Cardiac muscle cell (in vitro differentiated cells and primary cell): ENCODE measurements at regions not wholly inside any gene's neighbourhood (a gene's known extent, or its start where the extent isn't known, plus 50 kb on each side); places are given as distances from the start of the nearest gene placed in this dataset.
"Not testable (repeated sequence)": the region's sequence is repeated elsewhere in the genome, so short reads cannot be mapped to it uniquely, and the experiment has no call there.

Experiments
- DNase-seq, 2 donors: peaks; one replicate each; pipeline versions ENCODE4 v3.0.0 to v3.0.0-alpha.2; 2010 to 2017; ENCODE audit warnings: low read depth in 1 of 2, low spot score in 1 of 2
- H3K27ac ChIP-seq: fragments of 200-600 bp; sonication (generic); 2 replicates; pipeline ENCODE4 v1.5.1; 2016
- H3K27me3 ChIP-seq: fragments of 200-600 bp; sonication (generic); 2 replicates; pipeline ENCODE4 v1.6.0; 2016; ENCODE audit warnings: control low read depth
- H3K36me3 ChIP-seq: fragments of 200-600 bp; sonication (generic); 2 replicates; pipeline ENCODE4 v1.5.1; 2016; ENCODE audit warnings: control low read depth
- H3K4me1 ChIP-seq: fragments of 200-600 bp; sonication (generic); 2 replicates; pipeline ENCODE4 v1.8.1; 2017; ENCODE audit warnings: low read depth, mild to moderate bottlenecking, mixed run types
- H3K4me3 ChIP-seq: fragments of 200-600 bp; sonication (generic); 2 replicates; pipeline ENCODE4 v1.5.1; 2016; ENCODE audit warnings: mild to moderate bottlenecking
- H3K9me3 ChIP-seq: fragments of 200-600 bp; sonication (generic); 2 replicates; pipeline ENCODE4 v1.5.1; 2017; ENCODE audit warnings: low read depth, mild to moderate bottlenecking, control low read depth
- CTCF ChIP-seq: IDR thresholded peaks from 2 replicates; pipeline ENCODE4 v1.5.1; 2012; ENCODE audit warnings: low read depth, mild to moderate bottlenecking, low read length

DNA sequence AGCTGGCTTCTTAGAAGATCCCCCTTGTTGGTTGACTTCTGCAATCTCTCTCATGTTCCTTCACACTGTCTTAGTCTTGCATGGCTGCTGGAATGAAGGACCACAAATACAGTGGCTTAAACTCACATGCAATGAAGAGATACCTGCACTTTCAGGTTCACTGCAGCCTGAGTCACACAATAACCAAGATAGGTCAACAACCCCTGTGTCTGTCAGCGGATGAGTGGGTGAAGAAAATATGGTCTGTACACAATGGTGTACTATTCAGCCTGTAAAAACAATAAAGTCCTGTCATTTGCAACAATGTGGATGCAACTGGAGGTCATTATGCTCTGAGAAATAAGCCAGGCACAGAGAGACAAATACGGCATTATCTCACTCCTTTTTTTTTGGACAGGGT, 373.8 kb upstream of the AMELY start:
- no peak for TF ChIP-seq CTCF
- Histone ChIP-seq H3K36me3 (no peaks in the 10 kb centered on the region), H3K4me3 (no peak overlapping the region), H3K27ac (no peak overlapping the region), H3K27me3 (no peaks in the 10 kb centered on the region), H3K4me1 (no peaks in the 10 kb centered on the region), H3K9me3 (no peaks in the 10 kb centered on the region)
- DNase-seq: no peak

GRCh38 chrY:7283001-7283400, 371.4 kb upstream of the AMELY start:
- TF ChIP-seq CTCF: no peak
- no peaks in the 10 kb centered on the region for H3K36me3 ChIP-seq
- no peak for DNase-seq
- no peaks in the 10 kb centered on the region for H3K9me3 ChIP-seq
- no peaks in the 10 kb centered on the region for H3K27me3 ChIP-seq
- no peaks in the 10 kb centered on the region for H3K4me1 ChIP-seq
- H3K27ac ChIP-seq: no peak overlapping the region
- H3K4me3 ChIP-seq: no peak overlapping the region

GRCh38 chrY:7280151-7280740, 368.7 kb upstream of the AMELY start:
- not testable (repeated sequence) for H3K36me3 ChIP-seq, H3K27ac ChIP-seq, H3K27me3 ChIP-seq, H3K4me3 ChIP-seq, H3K4me1 ChIP-seq, H3K9me3 ChIP-seq, DNase-seq

DNA sequence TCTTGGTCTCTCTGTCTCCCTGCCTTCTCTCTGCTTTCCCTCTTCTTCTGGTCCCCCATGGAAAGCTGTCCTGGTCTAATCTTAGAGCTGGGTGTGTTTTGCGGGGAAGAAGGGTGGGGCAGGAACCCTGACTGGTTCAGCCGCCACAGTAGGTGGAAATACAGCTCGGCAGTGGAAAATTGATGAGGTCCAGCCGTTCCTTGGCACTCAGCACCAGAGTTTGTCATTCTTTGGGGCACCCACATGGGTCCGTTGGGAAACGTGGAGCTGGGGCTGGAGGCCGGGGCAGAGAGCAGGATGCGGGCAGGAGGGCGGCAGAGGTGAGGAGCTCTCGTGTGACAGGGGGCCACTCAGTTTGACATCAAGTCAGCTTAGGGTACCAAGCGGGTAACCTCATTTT, 364.2 kb upstream of the AMELY start:
- Histone ChIP-seq H3K27me3 (no peaks in the 10 kb centered on the region), H3K27ac (no peak overlapping the region), H3K4me3 (no peak overlapping the region), H3K36me3 (no peaks in the 10 kb centered on the region), H3K9me3 (no peaks in the 10 kb centered on the region), H3K4me1 (no peaks in the 10 kb centered on the region)
- DNase-seq: no peak
- TF ChIP-seq CTCF: no peak

DNA sequence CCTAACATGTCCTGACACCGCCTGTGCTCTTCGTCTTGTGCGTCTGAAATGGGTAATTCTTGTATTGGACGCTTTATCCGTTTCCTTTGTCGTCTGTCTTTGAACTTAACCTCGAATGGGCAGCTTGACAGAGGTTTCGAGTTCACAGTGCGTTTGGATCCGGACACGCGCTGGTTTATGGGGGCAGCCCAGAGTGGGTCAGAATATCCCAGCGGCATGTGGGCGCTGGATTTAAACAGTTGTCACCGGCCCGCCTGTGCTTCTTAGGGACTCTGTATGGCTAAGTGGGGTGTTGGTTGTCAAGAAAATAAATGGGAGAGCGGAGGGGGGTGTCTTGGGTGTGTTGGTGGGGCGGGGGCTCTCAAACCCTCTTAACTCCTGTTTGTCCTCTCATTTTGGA, 363.5 kb upstream of the AMELY start:
- H3K4me1 ChIP-seq: no peaks in the 10 kb centered on the region
- DNase-seq: no peak
- H3K36me3 ChIP-seq: no peaks in the 10 kb centered on the region
- TF ChIP-seq CTCF: no peak
- H3K27ac ChIP-seq: no peak overlapping the region
- no peaks in the 10 kb centered on the region for H3K27me3 ChIP-seq
- H3K4me3 ChIP-seq: no peak overlapping the region
- no peaks in the 10 kb centered on the region for H3K9me3 ChIP-seq

DNA sequence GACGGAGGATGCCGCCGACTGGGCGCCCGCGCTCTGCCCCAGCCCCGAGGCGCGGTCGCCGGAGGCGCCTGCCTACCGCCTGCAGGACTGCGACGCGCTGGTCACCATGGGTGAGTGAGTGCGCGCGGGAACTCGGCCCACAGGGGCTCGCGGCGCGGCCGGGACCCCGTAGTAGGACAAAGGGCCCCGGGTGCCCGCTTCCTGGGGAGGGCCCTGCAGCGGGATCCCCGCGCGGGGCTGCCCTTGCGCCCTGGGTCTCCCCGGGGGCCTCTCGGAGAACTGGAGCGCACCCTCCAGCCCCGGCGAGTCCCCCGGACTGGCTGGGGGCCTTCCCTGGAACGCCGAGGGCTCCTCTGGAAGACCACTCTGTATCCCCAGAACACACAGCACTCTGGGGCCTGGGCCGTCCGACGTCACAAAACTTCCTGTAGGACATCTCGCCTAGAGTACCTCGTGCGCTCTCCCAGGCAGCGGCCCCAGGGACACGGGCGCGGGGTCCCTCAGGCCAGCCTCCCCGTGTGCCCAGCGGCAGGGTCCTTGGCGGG, 362.9 kb upstream of the AMELY start:
- DNase-seq: no peak
- H3K27ac ChIP-seq: no peak overlapping the region
- no peaks in the 10 kb centered on the region for H3K9me3 ChIP-seq
- H3K4me3 ChIP-seq: no peak overlapping the region
- no peak for TF ChIP-seq CTCF
- no peaks in the 10 kb centered on the region for H3K36me3 ChIP-seq
- no peaks in the 10 kb centered on the region for H3K4me1 ChIP-seq
- H3K27me3 ChIP-seq: no peaks in the 10 kb centered on the region
